ENCODE measurements at regions not wholly inside any gene's neighbourhood (a gene's known extent, or its start where the extent isn't known, plus 50 kb on each side); places are given as distances from the start of the nearest gene placed in this dataset.

GRCh38 chr2:35463805-35464596 lies 891.6 kb upstream of the CRIM1 start:
- Histone ChIP-seq H3K27ac (ENCODE audit: insufficient read depth, low read length, poor library complexity, severe bottlenecking) (no peak overlapping the region), H3K9me3 (ENCODE audit: control insufficient read depth in 2 of 2, low read length in 2 of 2) (no peaks in the 10 kb centered on the region), H3K27me3 (ENCODE audit: control insufficient read depth, insufficient read depth, low read length) (no peaks in the 10 kb centered on the region), H3K36me3 (ENCODE audit: control insufficient read depth, insufficient read depth, low read length) (no peaks in the 10 kb centered on the region), H3K4me3 (ENCODE audit: low read depth, low read length) (no peak overlapping the region), H3K4me1 (ENCODE audit: control insufficient read depth, insufficient read depth, low read length, poor library complexity, severe bottlenecking) (no peaks in the 10 kb centered on the region)
- H3K9me3 Mint-ChIP-seq = peaks cover 0 to 4% (median 0%) of the 10 kb centered on the region in 7 donors
- no peaks in the 10 kb centered on the region for H3K4me1 Mint-ChIP-seq
- ATAC-seq (ENCODE audit: low read depth in 2 of 2) = no peak
- H3K27me3 Mint-ChIP-seq = no peaks in the 10 kb centered on the region
- no peak overlapping the region for H3K4me3 Mint-ChIP-seq
- H3K36me3 Mint-ChIP-seq = no peaks in the 10 kb centered on the region
- DNase-seq = no peak
- H3K27ac Mint-ChIP-seq = no peak overlapping the region

GRCh38 chr2:35462226-35462998 lies 893.2 kb upstream of the CRIM1 start:
- Histone ChIP-seq H3K27me3 (ENCODE audit: control insufficient read depth, insufficient read depth, low read length) (no peaks in the 10 kb centered on the region), H3K4me3 (ENCODE audit: low read depth, low read length) (no peak overlapping the region), H3K36me3 (ENCODE audit: control insufficient read depth, insufficient read depth, low read length) (no peaks in the 10 kb centered on the region), H3K27ac (ENCODE audit: insufficient read depth, low read length, poor library complexity, severe bottlenecking) (no peak overlapping the region), H3K9me3 (ENCODE audit: control insufficient read depth in 2 of 2, low read length in 2 of 2) (no peaks in the 10 kb centered on the region), H3K4me1 (ENCODE audit: control insufficient read depth, insufficient read depth, low read length, poor library complexity, severe bottlenecking) (no peaks in the 10 kb centered on the region)
- H3K27ac Mint-ChIP-seq = no peak overlapping the region
- ATAC-seq (ENCODE audit: low read depth in 2 of 2) (no peak), DNase-seq (no peak)
- H3K27me3 Mint-ChIP-seq = no peaks in the 10 kb centered on the region
- no peak overlapping the region for H3K4me3 Mint-ChIP-seq
- no peaks in the 10 kb centered on the region for H3K4me1 Mint-ChIP-seq
- no peaks in the 10 kb centered on the region for H3K36me3 Mint-ChIP-seq
- H3K9me3 Mint-ChIP-seq = peaks cover 0 to 4% (median 0%) of the 10 kb centered on the region in 7 donors

GRCh38 chr2:35461406-35461805 lies 894.2 kb upstream of the CRIM1 start:
- Histone ChIP-seq H3K9me3 (ENCODE audit: control insufficient read depth in 2 of 2, low read length in 2 of 2) (no peaks in the 10 kb centered on the region), H3K27ac (ENCODE audit: insufficient read depth, low read length, poor library complexity, severe bottlenecking) (no peak overlapping the region), H3K4me1 (ENCODE audit: control insufficient read depth, insufficient read depth, low read length, poor library complexity, severe bottlenecking) (no peaks in the 10 kb centered on the region), H3K27me3 (ENCODE audit: control insufficient read depth, insufficient read depth, low read length) (no peaks in the 10 kb centered on the region), H3K36me3 (ENCODE audit: control insufficient read depth, insufficient read depth, low read length) (no peaks in the 10 kb centered on the region), H3K4me3 (ENCODE audit: low read depth, low read length) (no peak overlapping the region)
- DNase-seq (no peak), ATAC-seq (ENCODE audit: low read depth in 2 of 2) (no peak)
- H3K27ac Mint-ChIP-seq = no peak overlapping the region
- no peaks in the 10 kb centered on the region for H3K27me3 Mint-ChIP-seq
- no peaks in the 10 kb centered on the region for H3K4me1 Mint-ChIP-seq
- no peaks in the 10 kb centered on the region for H3K36me3 Mint-ChIP-seq
- H3K4me3 Mint-ChIP-seq = no peak overlapping the region
- H3K9me3 Mint-ChIP-seq = peaks cover 0 to 4% (median 0%) of the 10 kb centered on the region in 7 donors

GRCh38 chr2:35454966-35455638 lies 900.5 kb upstream of the CRIM1 start:
- H3K27me3 Mint-ChIP-seq = no peaks in the 10 kb centered on the region

GRCh38 chr2:35447821-35448220 lies 907.8 kb upstream of the CRIM1 start:
- no peak for DNase-seq
- Mint-ChIP-seq H3K4me3 (no peak overlapping the region), H3K27ac (no peak overlapping the region), H3K27me3 (no peaks in the 10 kb centered on the region), H3K9me3 (peaks cover 0 to 3% (median 0%) of the 10 kb centered on the region in 7 donors), H3K36me3 (no peaks in the 10 kb centered on the region), H3K4me1 (no peaks in the 10 kb centered on the region)
- Histone ChIP-seq H3K4me1 (ENCODE audit: control insufficient read depth, insufficient read depth, low read length, poor library complexity, severe bottlenecking) (no peaks in the 10 kb centered on the region), H3K4me3 (ENCODE audit: low read depth, low read length) (no peak overlapping the region), H3K27ac (ENCODE audit: insufficient read depth, low read length, poor library complexity, severe bottlenecking) (no peak overlapping the region), H3K27me3 (ENCODE audit: control insufficient read depth, insufficient read depth, low read length) (no peaks in the 10 kb centered on the region), H3K36me3 (ENCODE audit: control insufficient read depth, insufficient read depth, low read length) (no peaks in the 10 kb centered on the region), H3K9me3 (ENCODE audit: control insufficient read depth in 2 of 2, low read length in 2 of 2) (no peaks in the 10 kb centered on the region)
- no peak for ATAC-seq (ENCODE audit: low read depth in 2 of 2)

More at GRCh38 chr2:35454966-35455638, 900.5 kb upstream of the CRIM1 start:
- Histone ChIP-seq H3K9me3 (ENCODE audit: control insufficient read depth in 2 of 2, low read length in 2 of 2) (no peaks in the 10 kb centered on the region), H3K27me3 (ENCODE audit: control insufficient read depth, insufficient read depth, low read length) (no peaks in the 10 kb centered on the region), H3K4me1 (ENCODE audit: control insufficient read depth, insufficient read depth, low read length, poor library complexity, severe bottlenecking) (no peaks in the 10 kb centered on the region), H3K4me3 (ENCODE audit: low read depth, low read length) (no peak overlapping the region), H3K27ac (ENCODE audit: insufficient read depth, low read length, poor library complexity, severe bottlenecking) (no peak overlapping the region), H3K36me3 (ENCODE audit: control insufficient read depth, insufficient read depth, low read length) (no peaks in the 10 kb centered on the region)
- no peak overlapping the region for H3K4me3 Mint-ChIP-seq
- peaks cover 0 to 5% (median 0%) of the 10 kb centered on the region in 7 donors for H3K9me3 Mint-ChIP-seq
- no peak overlapping the region for H3K27ac Mint-ChIP-seq
- no peaks in the 10 kb centered on the region for H3K36me3 Mint-ChIP-seq
- no peak for DNase-seq
- H3K4me1 Mint-ChIP-seq = no peaks in the 10 kb centered on the region
- ATAC-seq (ENCODE audit: low read depth in 2 of 2) = peak in 1 of 2 donors; percentile 34

- Histone ChIP-seq H3K4me3 (ENCODE audit: low read depth, low read length) (no peak overlapping the region), H3K9me3 (ENCODE audit: control insufficient read depth in 2 of 2, low read length in 2 of 2) (no peaks in the 10 kb centered on the region), H3K36me3 (ENCODE audit: control insufficient read depth, insufficient read depth, low read length) (no peaks in the 10 kb centered on the region), H3K4me1 (ENCODE audit: control insufficient read depth, insufficient read depth, low read length, poor library complexity, severe bottlenecking) (no peaks in the 10 kb centered on the region), H3K27ac (ENCODE audit: insufficient read depth, low read length, poor library complexity, severe bottlenecking) (no peak overlapping the region), H3K27me3 (ENCODE audit: control insufficient read depth, insufficient read depth, low read length) (no peaks in the 10 kb centered on the region)
- no peak for ATAC-seq (ENCODE audit: low read depth in 2 of 2)
- Mint-ChIP-seq H3K4me1 (no peaks in the 10 kb centered on the region), H3K27me3 (no peaks in the 10 kb centered on the region), H3K27ac (no peak overlapping the region), H3K9me3 (peaks cover 0 to 3% (median 0%) of the 10 kb centered on the region in 7 donors), H3K36me3 (no peaks in the 10 kb centered on the region), H3K4me3 (no peak overlapping the region)
- no peak for DNase-seq
These were observed 908.4 kb upstream of the CRIM1 start for GRCh38 chr2:35447215-35447614.

GRCh38 chr2:35443087-35443486 lies 912.5 kb upstream of the CRIM1 start:
- no peaks in the 10 kb centered on the region for H3K27me3 Mint-ChIP-seq
- peaks cover 0 to 4% (median 0%) of the 10 kb centered on the region in 7 donors for H3K9me3 Mint-ChIP-seq
- H3K27ac ChIP-seq (ENCODE audit: insufficient read depth, low read length, poor library complexity, severe bottlenecking) = no peak overlapping the region
- H3K27me3 ChIP-seq (ENCODE audit: control insufficient read depth, insufficient read depth, low read length) = no peaks in the 10 kb centered on the region
- H3K4me1 ChIP-seq (ENCODE audit: control insufficient read depth, insufficient read depth, low read length, poor library complexity, severe bottlenecking) = no peaks in the 10 kb centered on the region
- no peak overlapping the region for H3K4me3 ChIP-seq (ENCODE audit: low read depth, low read length)
- no peak overlapping the region for H3K4me3 Mint-ChIP-seq
- no peaks in the 10 kb centered on the region for H3K36me3 ChIP-seq (ENCODE audit: control insufficient read depth, insufficient read depth, low read length)
- H3K27ac Mint-ChIP-seq = no peak overlapping the region
- DNase-seq = no peak
- ATAC-seq (ENCODE audit: low read depth in 2 of 2) = no peak
- H3K4me1 Mint-ChIP-seq = no peaks in the 10 kb centered on the region
- no peaks in the 10 kb centered on the region for H3K9me3 ChIP-seq (ENCODE audit: control insufficient read depth in 2 of 2, low read length in 2 of 2)
- H3K36me3 Mint-ChIP-seq = no peaks in the 10 kb centered on the region

Measured in CD4-positive, CD25-positive, alpha-beta regulatory T cell (primary cell).